IPS-NIHi7 (cell line): ENCODE measurements at regions not wholly inside any gene's neighbourhood (a gene's known extent, or its start where the extent isn't known, plus 50 kb on each side); places are given as distances from the start of the nearest gene placed in this dataset.

Source experiments
- DNase-seq: peaks from one replicate; pipeline ENCODE4 v3.0.0; 2012; ENCODE audit warnings: mixed read lengths; ENCODE audit errors: extremely low spot score

DNA sequence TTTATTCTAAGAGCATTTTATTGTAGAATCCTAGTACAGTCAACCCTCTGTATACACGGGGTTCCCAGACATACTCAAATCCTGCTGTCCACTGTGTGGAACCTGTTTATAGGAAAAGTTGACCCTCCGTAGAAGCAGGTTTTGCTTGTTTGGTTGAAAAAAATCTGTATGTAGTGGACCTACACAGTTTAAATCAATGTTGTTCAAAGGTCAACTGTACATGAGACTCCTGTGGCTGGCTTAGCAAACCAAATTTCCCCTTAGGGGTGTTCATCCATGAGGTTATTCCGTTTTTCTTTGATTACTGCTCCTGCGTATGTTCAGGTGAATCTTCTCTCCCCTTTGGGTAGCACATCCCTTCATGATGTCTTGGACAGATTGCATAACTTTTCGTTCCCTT is 387.0 kb upstream of the ZFP64 start:
- DNase-seq = no peak

GRCh38 chr20:52577696-52578095 is 386.1 kb upstream of the ZFP64 start:
- no peak for DNase-seq

DNA sequence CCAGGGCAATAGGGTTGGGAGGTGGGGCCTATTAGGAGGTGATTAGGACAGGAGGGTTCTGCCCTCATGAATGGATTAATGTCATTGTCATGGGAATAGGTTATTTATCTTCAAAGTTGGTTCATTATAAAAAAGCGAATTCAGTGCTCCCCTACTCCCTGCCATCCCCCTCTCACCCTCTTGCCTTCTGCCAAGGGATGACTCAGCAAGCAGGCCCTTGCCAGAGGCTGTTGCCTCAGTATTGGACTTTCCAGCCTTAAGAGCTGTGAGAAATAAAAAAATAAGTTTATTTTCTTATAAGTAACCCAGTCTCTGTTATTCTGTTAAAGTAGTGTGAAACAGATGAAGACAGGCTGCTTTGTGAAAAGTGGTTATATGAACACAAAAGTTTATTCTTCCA is 381.1 kb upstream of the ZFP64 start:
- DNase-seq = no peak

GRCh38 chr20:52569201-52569600 is 377.6 kb upstream of the ZFP64 start:
- no peak for DNase-seq

DNA sequence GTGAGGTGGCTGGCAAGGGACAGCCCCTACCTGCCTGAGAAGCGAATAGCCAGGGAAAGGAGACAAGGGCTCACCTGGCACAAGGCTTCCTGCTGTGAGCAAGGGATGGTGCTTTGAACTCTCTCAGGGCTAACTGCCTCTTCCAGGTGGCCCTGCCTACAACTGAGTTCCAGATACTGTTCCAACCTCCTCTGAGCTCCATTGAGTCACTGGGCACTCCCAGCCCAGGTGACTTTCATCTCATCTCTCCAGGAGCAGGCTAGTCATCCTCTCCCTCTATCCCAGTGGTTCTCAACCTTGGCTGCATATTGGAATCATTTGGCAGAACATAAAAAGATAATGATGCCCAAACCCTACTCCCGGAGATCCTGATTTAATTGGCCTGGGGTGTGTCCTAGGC is 374.0 kb upstream of the ZFP64 start:
- DNase-seq = no peak

- DNase-seq = no peak
Measured at GRCh38 chr20:52564594-52564993, 373.0 kb upstream of the ZFP64 start.

DNA sequence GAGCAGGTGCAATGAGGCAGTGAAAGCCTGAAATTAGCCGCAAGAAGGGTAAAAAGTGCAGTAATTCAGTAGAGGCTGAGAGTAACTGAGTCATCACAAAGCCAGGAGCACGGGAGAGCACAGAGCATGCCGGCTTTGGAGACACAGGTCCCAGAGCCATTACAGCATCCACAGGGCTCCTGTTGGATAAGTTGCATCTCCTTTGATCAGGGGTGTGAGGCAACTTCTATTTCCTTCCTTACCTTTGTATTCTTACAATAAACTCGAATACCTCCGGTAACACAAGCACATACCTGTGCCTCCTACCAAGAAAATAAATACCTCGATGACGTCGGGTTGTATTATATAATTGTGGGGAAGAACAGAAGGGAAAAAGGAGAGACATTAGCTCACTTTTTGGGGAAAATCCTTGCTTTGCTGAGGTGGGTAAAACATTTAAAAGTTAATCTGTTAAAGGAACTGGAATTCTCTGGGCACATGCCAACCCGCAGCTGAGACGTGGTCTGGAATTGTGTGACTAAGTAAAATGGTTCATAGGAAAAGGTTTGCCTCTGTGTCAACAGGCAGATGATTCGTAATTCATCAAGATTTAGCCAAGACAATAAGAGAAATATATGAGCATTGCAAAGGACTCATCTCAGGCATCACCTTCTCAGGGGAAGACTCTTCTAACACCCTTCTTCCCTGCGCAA is 360.7 kb upstream of the ZFP64 start:
- no peak for DNase-seq

- DNase-seq = no peak
Measured at GRCh38 chr20:52542131-52542530, 350.6 kb upstream of the ZFP64 start.

DNA sequence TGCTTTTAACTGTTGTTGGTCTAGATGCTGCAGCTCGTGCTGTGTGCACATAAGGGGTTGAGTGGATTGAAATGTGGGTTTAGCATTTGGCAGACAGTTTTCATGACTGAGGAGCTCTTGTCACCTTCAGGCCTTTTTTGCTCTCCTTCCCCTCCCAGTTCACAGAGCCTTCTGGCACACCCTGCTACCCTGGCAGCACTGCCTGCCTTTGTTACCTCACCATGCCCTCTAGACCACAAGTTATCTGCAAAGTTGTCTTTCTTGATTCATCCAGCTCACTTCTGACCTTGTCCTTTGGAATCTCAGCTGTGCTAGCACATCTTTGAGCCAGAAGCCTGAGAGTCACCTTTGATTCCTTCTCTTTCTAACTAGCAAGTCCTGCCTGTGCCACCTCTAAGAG is 348.9 kb upstream of the ZFP64 start:
- no peak for DNase-seq

DNA sequence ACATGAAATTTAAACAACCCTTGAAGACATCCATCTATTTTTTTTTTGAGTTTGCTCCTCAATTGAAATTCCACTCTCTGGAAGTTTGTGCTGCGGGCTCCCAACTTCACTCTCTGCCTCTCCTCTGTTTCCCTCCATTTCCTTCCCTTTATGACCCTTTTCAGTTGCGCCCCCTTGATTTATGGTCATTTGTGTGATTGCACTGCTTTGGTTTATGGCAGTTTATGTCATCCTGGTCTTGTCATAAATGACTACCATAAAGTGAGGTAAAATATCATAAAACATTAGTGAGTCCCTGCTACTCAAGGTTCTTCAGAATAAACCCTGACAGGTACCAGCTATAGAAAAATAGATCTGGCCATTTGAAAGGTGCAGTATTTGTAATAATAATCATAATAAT is 348.3 kb upstream of the ZFP64 start:
- no peak for DNase-seq

GRCh38 chr20:52536841-52537400 is 345.3 kb upstream of the ZFP64 start:
- no peak for DNase-seq

DNA sequence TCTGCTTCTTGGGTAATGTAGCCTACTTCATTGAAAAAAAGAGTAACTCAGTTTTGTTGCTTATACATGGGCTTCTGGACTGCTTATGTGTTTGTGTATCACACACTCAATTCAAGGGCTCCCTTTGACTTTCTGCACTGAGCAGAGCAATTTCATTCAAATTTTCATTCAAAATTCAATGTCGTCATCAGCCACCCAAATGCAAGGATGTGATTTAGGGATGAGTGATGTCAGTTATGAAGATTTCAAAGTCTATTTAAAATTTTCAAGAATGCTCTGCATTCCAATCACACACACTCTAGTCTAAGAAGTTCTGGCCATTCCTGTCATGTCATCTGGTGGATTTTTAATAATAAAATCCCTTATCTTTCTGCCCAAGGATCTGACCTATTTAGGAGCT is 344.5 kb upstream of the ZFP64 start:
- no peak for DNase-seq

DNA sequence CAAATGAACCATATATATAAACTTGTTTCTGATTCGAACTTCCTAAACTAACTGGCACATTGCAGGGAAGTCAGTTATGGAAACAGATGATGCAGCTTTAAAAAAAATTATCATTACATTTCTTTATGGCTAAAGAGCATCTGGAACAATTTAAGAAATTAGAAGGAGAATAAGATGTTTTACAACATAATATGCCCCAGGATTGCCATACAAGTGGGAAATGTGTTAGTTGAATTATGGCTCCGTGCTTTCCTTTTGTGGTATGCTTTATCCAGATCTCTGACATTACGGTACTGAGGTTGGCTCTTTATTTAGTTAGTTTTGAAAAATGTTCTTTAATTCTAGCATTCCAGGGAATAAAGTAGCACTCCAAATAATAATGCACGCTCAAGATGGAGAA is 343.0 kb upstream of the ZFP64 start:
- DNase-seq = no peak

DNA sequence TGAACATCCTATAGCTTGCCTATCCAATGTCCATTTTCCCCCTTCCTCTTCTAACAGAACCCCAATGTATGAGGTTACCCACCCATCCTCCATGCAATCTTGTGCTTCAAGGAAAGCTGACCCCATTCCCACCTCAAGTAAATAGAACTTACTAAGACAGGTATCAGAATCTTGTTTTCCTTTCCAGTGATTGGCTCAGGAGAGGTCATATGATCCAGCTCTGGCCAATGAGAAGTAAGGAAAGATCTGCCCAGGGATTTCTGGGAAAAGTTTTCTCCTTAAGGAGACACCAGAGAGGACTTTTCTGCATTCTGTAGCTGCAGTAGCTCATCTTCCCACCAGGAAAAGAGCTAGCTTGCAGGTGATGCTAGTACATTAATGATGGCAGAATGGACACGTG is 341.8 kb upstream of the ZFP64 start:
- DNase-seq = no peak

DNA sequence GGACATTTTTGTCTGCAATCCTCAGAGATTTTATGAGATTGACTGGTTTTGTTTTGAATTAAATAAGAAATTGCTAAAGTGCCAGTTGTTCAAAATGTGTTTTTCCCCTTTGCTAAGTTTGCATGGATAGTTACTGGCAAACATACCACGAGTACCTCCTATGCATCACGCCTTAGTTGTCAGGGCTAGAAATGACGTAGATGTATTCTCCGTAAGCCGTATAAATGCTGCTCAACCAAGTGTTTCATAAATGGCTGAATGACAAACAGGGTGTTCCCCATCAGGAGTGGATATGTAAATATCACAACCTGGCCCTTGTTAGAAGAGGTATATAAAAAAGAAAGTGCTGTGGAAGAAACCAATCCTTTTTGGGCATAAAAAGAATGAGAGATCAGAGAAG is 341.1 kb upstream of the ZFP64 start:
- DNase-seq = no peak

DNA sequence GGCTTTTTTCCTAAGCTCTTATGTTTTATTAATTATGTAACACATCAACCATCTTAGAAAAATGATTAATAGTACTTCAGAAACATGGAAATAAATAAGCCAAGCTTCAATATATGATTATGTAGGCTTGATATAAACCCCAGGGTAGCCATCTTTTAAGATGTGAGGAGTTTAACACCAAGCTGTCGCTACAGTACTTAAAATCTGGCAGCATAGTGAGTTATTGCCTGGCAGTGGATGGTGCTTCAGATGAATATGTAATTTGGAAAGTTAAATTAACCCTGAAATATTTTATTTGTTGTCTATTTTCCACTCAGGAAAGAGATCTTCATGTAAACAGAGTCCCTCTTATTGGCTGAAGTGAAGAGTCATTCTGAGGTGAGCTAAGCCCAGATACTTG is 339.0 kb upstream of the ZFP64 start:
- no peak for DNase-seq

GRCh38 chr20:52529826-52530225 is 338.2 kb upstream of the ZFP64 start:
- DNase-seq = no peak

- DNase-seq = no peak
Measured at GRCh38 chr20:52524861-52525260, 333.3 kb upstream of the ZFP64 start.

- DNase-seq = no peak
Measured at GRCh38 chr20:52518735-52519134, 327.2 kb upstream of the ZFP64 start.

- DNase-seq = no peak
Measured at GRCh38 chr20:52515877-52516276, 324.3 kb upstream of the ZFP64 start.

- DNase-seq = no peak
Measured at GRCh38 chr20:52500157-52500556, 308.6 kb upstream of the ZFP64 start.

GRCh38 chr20:52497731-52498130 is 306.2 kb upstream of the ZFP64 start:
- no peak for DNase-seq

GRCh38 chr20:52496191-52496590 is 304.6 kb upstream of the ZFP64 start:
- DNase-seq = no peak

DNA sequence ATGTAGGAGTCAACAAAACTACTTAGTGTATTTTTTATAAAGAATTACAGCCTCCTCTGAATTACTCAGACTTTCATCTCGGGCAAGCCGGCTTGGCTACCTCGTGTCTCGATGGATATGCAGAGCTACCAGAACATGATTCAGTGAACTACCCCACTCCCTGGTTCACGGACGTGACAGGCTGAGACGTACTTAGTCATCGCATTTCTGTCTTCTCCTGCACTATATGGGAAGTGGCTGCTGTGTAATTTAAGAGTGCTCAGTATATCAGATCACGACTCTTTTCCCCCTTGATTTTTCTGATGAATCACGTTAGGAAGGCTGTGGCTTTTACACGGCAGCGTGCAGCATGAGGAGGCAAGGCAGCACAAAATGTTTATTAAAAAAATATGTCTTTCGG is 302.7 kb upstream of the ZFP64 start:
- no peak for DNase-seq
